Activated naive CD4-positive, alpha-beta T cell treated with anti-CD3 and anti-CD28 coated beads for 36 hours (primary cell): ENCODE measurements at regions not wholly inside any gene's neighbourhood (a gene's known extent, or its start where the extent isn't known, plus 50 kb on each side); places are given as distances from the start of the nearest gene placed in this dataset.
A peak's percentile ranks its signal among the peaks of the same experiment; 100 is the strongest.

Source experiments
- CTCF ChIA-PET: fragments of 350-600 bp; sonication (Branson Sonifier 250); formaldehyde crosslinking; loops from one replicate; lab custom pipeline; 2021; ENCODE audit warnings: antibody characterized with exemption; lab: Charles Lee
- DNase-seq: peaks from one replicate; pipeline ENCODE4 v3.0.0-alpha.2; 2020
- H3K27ac Mint-ChIP-seq: one replicate; pipeline ENCODE4 v1.8.0; 2021; ENCODE audit warnings: mild to moderate bottlenecking, mixed read lengths
- H3K27me3 Mint-ChIP-seq: one replicate; pipeline ENCODE4 v1.8.0; 2021; ENCODE audit warnings: low read depth, mixed read lengths
- H3K36me3 Mint-ChIP-seq: one replicate; pipeline ENCODE4 v1.8.0; 2021; ENCODE audit warnings: low read depth, mixed read lengths
- H3K4me1 Mint-ChIP-seq: one replicate; pipeline ENCODE4 v1.8.0; 2021; ENCODE audit warnings: low read depth, mixed read lengths
- H3K4me3 Mint-ChIP-seq: one replicate; pipeline ENCODE4 v1.8.0; 2021; ENCODE audit warnings: mild to moderate bottlenecking, moderate library complexity, mixed read lengths
- H3K9me3 Mint-ChIP-seq: one replicate; pipeline ENCODE4 v1.8.0; 2021; ENCODE audit warnings: mixed read lengths
- intact Hi-C: fragments of 100-400 bp; cut with micrococcal nuclease; formaldehyde crosslinking; loops from one replicate; pipeline ENCODE4 v1.15.1; 2023

GRCh38 chr3:30293621-30294240 is 312.7 kb upstream of the TGFBR2 start:
- CTCF ChIA-PET = interaction anchor here (1.2 kb wide), 1 partner anchor 25 kb away, joined by 3 read pairs; no protein-coding TSS in a partner anchor
- no peaks in the 10 kb centered on the region for H3K36me3 Mint-ChIP-seq
- intact Hi-C loops = no loop called here

GRCh38 chr3:30294241-30294667 is 312.1 kb upstream of the TGFBR2 start:
- Mint-ChIP-seq H3K27ac (no peak overlapping the region), H3K4me1 (peaks cover 22% of the 10 kb centered on the region), H3K9me3 (no peaks in the 10 kb centered on the region), H3K36me3 (no peaks in the 10 kb centered on the region), H3K27me3 (no peaks in the 10 kb centered on the region), H3K4me3 (no peak overlapping the region)
- CTCF ChIA-PET = interaction anchor here (1.2 kb wide), 1 partner anchor 25 kb away, joined by 3 read pairs; no protein-coding TSS in a partner anchor
- intact Hi-C loops = no loop called here
- DNase-seq = no peak

More at GRCh38 chr3:30293621-30294240, 312.7 kb upstream of the TGFBR2 start:
- Mint-ChIP-seq H3K27ac (no peak overlapping the region), H3K9me3 (no peaks in the 10 kb centered on the region), H3K27me3 (no peaks in the 10 kb centered on the region), H3K4me3 (no peak overlapping the region), H3K4me1 (peaks cover 26% of the 10 kb centered on the region)
- DNase-seq = no peak

- Mint-ChIP-seq H3K9me3 (no peaks in the 10 kb centered on the region), H3K4me3 (no peak overlapping the region), H3K4me1 (peaks cover 18% of the 10 kb centered on the region), H3K27me3 (peaks cover 2% of the 10 kb centered on the region), H3K27ac (no peak overlapping the region), H3K36me3 (no peaks in the 10 kb centered on the region)
- DNase-seq = no peak
- intact Hi-C loops = no loop called here
- CTCF ChIA-PET = interaction anchor here (0.9 kb wide), 1 partner anchor 58 kb away, joined by 3 read pairs; no protein-coding TSS in a partner anchor
These were observed 309.3 kb upstream of the TGFBR2 start for GRCh38 chr3:30297112-30297511.

GRCh38 chr3:30299674-30300385 is 306.6 kb upstream of the TGFBR2 start:
- Mint-ChIP-seq H3K27me3 (peaks cover 2% of the 10 kb centered on the region), H3K4me3 (no peak overlapping the region), H3K4me1 (peaks cover 15% of the 10 kb centered on the region), H3K9me3 (peaks cover 2% of the 10 kb centered on the region), H3K27ac (no peak overlapping the region), H3K36me3 (peaks cover 3% of the 10 kb centered on the region)
- CTCF ChIA-PET = no interaction called here
- no peak for DNase-seq
- intact Hi-C loops = no loop called here

GRCh38 chr3:30300809-30301208 is 305.6 kb upstream of the TGFBR2 start:
- no peak for DNase-seq
- H3K4me3 Mint-ChIP-seq = no peak overlapping the region
- intact Hi-C loops = no loop called here
- peaks cover 2% of the 10 kb centered on the region for H3K27me3 Mint-ChIP-seq
- H3K4me1 Mint-ChIP-seq = peaks cover 15% of the 10 kb centered on the region
- no peak overlapping the region for H3K27ac Mint-ChIP-seq
- CTCF ChIA-PET = no interaction called here
- H3K9me3 Mint-ChIP-seq = peaks cover 2% of the 10 kb centered on the region
- peaks cover 3% of the 10 kb centered on the region for H3K36me3 Mint-ChIP-seq

- H3K27ac Mint-ChIP-seq = no peak overlapping the region
- intact Hi-C loops = loop anchor here (1.0 kb wide), 1 partner anchor 45 kb away; no protein-coding TSS in a partner anchor
These were observed 304.4 kb upstream of the TGFBR2 start for GRCh38 chr3:30302027-30302426.

GRCh38 chr3:30303770-30304169 is 302.6 kb upstream of the TGFBR2 start:
- Mint-ChIP-seq H3K36me3 (peaks cover 3% of the 10 kb centered on the region), H3K9me3 (peaks cover 11% of the 10 kb centered on the region), H3K4me3 (no peak overlapping the region), H3K4me1 (peaks cover 15% of the 10 kb centered on the region), H3K27ac (no peak overlapping the region), H3K27me3 (peaks cover 2% of the 10 kb centered on the region)
- CTCF ChIA-PET = no interaction called here
- intact Hi-C loops = loop anchor here (1.0 kb wide), 1 partner anchor 29 kb away; no protein-coding TSS in a partner anchor
- DNase-seq = no peak

More at GRCh38 chr3:30302027-30302426, 304.4 kb upstream of the TGFBR2 start:
- DNase-seq = peak; percentile 18
- peaks cover 3% of the 10 kb centered on the region for H3K36me3 Mint-ChIP-seq
- H3K4me1 Mint-ChIP-seq = peaks cover 15% of the 10 kb centered on the region
- H3K9me3 Mint-ChIP-seq = peaks cover 11% of the 10 kb centered on the region
- H3K27me3 Mint-ChIP-seq = peaks cover 2% of the 10 kb centered on the region
- CTCF ChIA-PET = interaction anchor here (0.7 to 1.4 kb wide), 2 partner anchors 18 to 176 kb away, joined by 3 to 4 read pairs; no protein-coding TSS in a partner anchor
- no peak overlapping the region for H3K4me3 Mint-ChIP-seq

GRCh38 chr3:30305021-30305420 is 301.4 kb upstream of the TGFBR2 start:
- Mint-ChIP-seq H3K4me3 (no peak overlapping the region), H3K9me3 (peaks cover 11% of the 10 kb centered on the region), H3K27me3 (peaks cover 2% of the 10 kb centered on the region), H3K36me3 (peaks cover 3% of the 10 kb centered on the region), H3K4me1 (peaks cover 8% of the 10 kb centered on the region), H3K27ac (no peak overlapping the region)
- CTCF ChIA-PET = interaction anchor here (0.8 to 2.2 kb wide), 2 partner anchors 14 to 102 kb away, joined by 5 read pairs; no protein-coding TSS in a partner anchor
- no peak for DNase-seq
- intact Hi-C loops = no loop called here

GRCh38 chr3:30306896-30307295 is 299.5 kb upstream of the TGFBR2 start:
- DNase-seq = no peak
- Mint-ChIP-seq H3K9me3 (peaks cover 11% of the 10 kb centered on the region), H3K4me1 (peaks cover 4% of the 10 kb centered on the region), H3K27me3 (no peaks in the 10 kb centered on the region), H3K4me3 (no peak overlapping the region), H3K36me3 (peaks cover 3% of the 10 kb centered on the region), H3K27ac (no peak overlapping the region)
- intact Hi-C loops = no loop called here
- CTCF ChIA-PET = interaction anchor here (2.2 kb wide), 1 partner anchor 12 kb away, joined by 5 read pairs; no protein-coding TSS in a partner anchor

- Mint-ChIP-seq H3K4me1 (no peaks in the 10 kb centered on the region), H3K27me3 (no peaks in the 10 kb centered on the region), H3K4me3 (no peak overlapping the region), H3K9me3 (peaks cover 11% of the 10 kb centered on the region), H3K36me3 (peaks cover 3% of the 10 kb centered on the region), H3K27ac (no peak overlapping the region)
- no peak for DNase-seq
- intact Hi-C loops = no loop called here
- CTCF ChIA-PET = interaction anchor here (1.0 to 2.2 kb wide), 4 partner anchors 12 to 108 kb away, joined by 3 to 6 read pairs (median 4); no protein-coding TSS in a partner anchor
These were observed 298.9 kb upstream of the TGFBR2 start for GRCh38 chr3:30307372-30307950.

- Mint-ChIP-seq H3K27ac (no peak overlapping the region), H3K4me1 (no peaks in the 10 kb centered on the region), H3K36me3 (peaks cover 3% of the 10 kb centered on the region), H3K4me3 (no peak overlapping the region), H3K9me3 (peaks cover 11% of the 10 kb centered on the region), H3K27me3 (no peaks in the 10 kb centered on the region)
- CTCF ChIA-PET = interaction anchor here (1.0 to 1.5 kb wide), 3 partner anchors 11 to 109 kb away, joined by 3 to 6 read pairs (median 3); no protein-coding TSS in a partner anchor
- intact Hi-C loops = no loop called here
- DNase-seq = no peak
These were observed 298.3 kb upstream of the TGFBR2 start for GRCh38 chr3:30308131-30308530.
